ENCODE measurements at regions not wholly inside any gene's neighbourhood (a gene's known extent, or its start where the extent isn't known, plus 50 kb on each side); places are given as distances from the start of the nearest gene placed in this dataset.
"Not testable (repeated sequence)": the region's sequence is repeated elsewhere in the genome, so short reads cannot be mapped to it uniquely, and the experiment has no call there.

GRCh38 chr10:131033166-131034085 lies 278.1 kb downstream of the TCERG1L start:
- TF ChIP-seq CTCF (IDR thresholded peaks at IDR 0.05; ENCODE audit: low read depth, low read length), result no peak
- no peak for DNase-seq (ENCODE audit: low read depth in 2 of 2)
- no peak overlapping the region for H3K4me3 ChIP-seq (replicated peaks in 1 of 2; ENCODE audit: low read depth in 2 of 2, low read length in 2 of 2)

GRCh38 chr10:131034451-131034850 lies 277.1 kb downstream of the TCERG1L start:
- no peak overlapping the region for H3K4me3 ChIP-seq (replicated peaks in 1 of 2; ENCODE audit: low read depth in 2 of 2, low read length in 2 of 2)
- DNase-seq (ENCODE audit: low read depth in 2 of 2), result no peak
- no peak for TF ChIP-seq CTCF (IDR thresholded peaks at IDR 0.05; ENCODE audit: low read depth, low read length)

GRCh38 chr10:131035779-131036178 lies 275.7 kb downstream of the TCERG1L start:
- no peak for DNase-seq (ENCODE audit: low read depth in 2 of 2)
- no peak for TF ChIP-seq CTCF (IDR thresholded peaks at IDR 0.05; ENCODE audit: low read depth, low read length)
- H3K4me3 ChIP-seq (replicated peaks in 1 of 2; ENCODE audit: low read depth in 2 of 2, low read length in 2 of 2), result no peak overlapping the region

- no peak for TF ChIP-seq CTCF (IDR thresholded peaks at IDR 0.05; ENCODE audit: low read depth, low read length)
- no peak overlapping the region for H3K4me3 ChIP-seq (replicated peaks in 1 of 2; ENCODE audit: low read depth in 2 of 2, low read length in 2 of 2)
- no peak for DNase-seq (ENCODE audit: low read depth in 2 of 2)
Measured at GRCh38 chr10:131038056-131038455, 273.5 kb downstream of the TCERG1L start.

- H3K4me3 ChIP-seq (replicated peaks in 1 of 2; ENCODE audit: low read depth in 2 of 2, low read length in 2 of 2), result no peak overlapping the region
- no peak for TF ChIP-seq CTCF (IDR thresholded peaks at IDR 0.05; ENCODE audit: low read depth, low read length)
- DNase-seq (ENCODE audit: low read depth in 2 of 2), result no peak
Measured at GRCh38 chr10:131041031-131041430, 270.5 kb downstream of the TCERG1L start.

GRCh38 chr10:131041441-131041840 lies 270.1 kb downstream of the TCERG1L start:
- no peak for DNase-seq (ENCODE audit: low read depth in 2 of 2)
- TF ChIP-seq CTCF (IDR thresholded peaks at IDR 0.05; ENCODE audit: low read depth, low read length), result no peak
- no peak overlapping the region for H3K4me3 ChIP-seq (replicated peaks in 1 of 2; ENCODE audit: low read depth in 2 of 2, low read length in 2 of 2)

GRCh38 chr10:131042015-131042414 lies 269.5 kb downstream of the TCERG1L start:
- not testable (repeated sequence) for H3K4me3 ChIP-seq (replicated peaks in 1 of 2; ENCODE audit: low read depth in 2 of 2, low read length in 2 of 2); DNase-seq (ENCODE audit: low read depth in 2 of 2)
